Fibroblast of mammary gland (primary cell): ENCODE measurements at regions not wholly inside any gene's neighbourhood (a gene's known extent, or its start where the extent isn't known, plus 50 kb on each side); places are given as distances from the start of the nearest gene placed in this dataset.

ENCODE experiments used
- DNase-seq: peaks from one replicate; pipeline ENCODE4 v3.0.0-alpha.2; 2010; ENCODE audit warnings: low read depth
- H3K4me3 ChIP-seq: 2 replicates; pipeline ENCODE4 v1.5.1; 2011; ENCODE audit warnings: low read depth, mild to moderate bottlenecking, low read length, moderate library complexity; ENCODE audit not compliant: control insufficient read depth
- TF ChIP-seq, protein P1 (sequence below): conservative IDR thresholded peaks from 2 replicates; pipeline ENCODE4 v1.5.1; 2011; ENCODE audit warnings: low read depth, low read length, inconsistent platforms; ENCODE audit not compliant: control insufficient read depth, insufficient read depth

GRCh38 chr12:84634526-84634925, 278.1 kb downstream of the SLC6A15 start:
- no peak overlapping the region for H3K4me3 ChIP-seq
- no peak for DNase-seq
- TF ChIP-seq, protein P1, sequence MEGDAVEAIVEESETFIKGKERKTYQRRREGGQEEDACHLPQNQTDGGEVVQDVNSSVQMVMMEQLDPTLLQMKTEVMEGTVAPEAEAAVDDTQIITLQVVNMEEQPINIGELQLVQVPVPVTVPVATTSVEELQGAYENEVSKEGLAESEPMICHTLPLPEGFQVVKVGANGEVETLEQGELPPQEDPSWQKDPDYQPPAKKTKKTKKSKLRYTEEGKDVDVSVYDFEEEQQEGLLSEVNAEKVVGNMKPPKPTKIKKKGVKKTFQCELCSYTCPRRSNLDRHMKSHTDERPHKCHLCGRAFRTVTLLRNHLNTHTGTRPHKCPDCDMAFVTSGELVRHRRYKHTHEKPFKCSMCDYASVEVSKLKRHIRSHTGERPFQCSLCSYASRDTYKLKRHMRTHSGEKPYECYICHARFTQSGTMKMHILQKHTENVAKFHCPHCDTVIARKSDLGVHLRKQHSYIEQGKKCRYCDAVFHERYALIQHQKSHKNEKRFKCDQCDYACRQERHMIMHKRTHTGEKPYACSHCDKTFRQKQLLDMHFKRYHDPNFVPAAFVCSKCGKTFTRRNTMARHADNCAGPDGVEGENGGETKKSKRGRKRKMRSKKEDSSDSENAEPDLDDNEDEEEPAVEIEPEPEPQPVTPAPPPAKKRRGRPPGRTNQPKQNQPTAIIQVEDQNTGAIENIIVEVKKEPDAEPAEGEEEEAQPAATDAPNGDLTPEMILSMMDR = no peak

GRCh38 chr12:84632556-84632955, 280.0 kb downstream of the SLC6A15 start:
- TF ChIP-seq, protein P1 = no peak
- no peak overlapping the region for H3K4me3 ChIP-seq
- DNase-seq = no peak

DNA sequence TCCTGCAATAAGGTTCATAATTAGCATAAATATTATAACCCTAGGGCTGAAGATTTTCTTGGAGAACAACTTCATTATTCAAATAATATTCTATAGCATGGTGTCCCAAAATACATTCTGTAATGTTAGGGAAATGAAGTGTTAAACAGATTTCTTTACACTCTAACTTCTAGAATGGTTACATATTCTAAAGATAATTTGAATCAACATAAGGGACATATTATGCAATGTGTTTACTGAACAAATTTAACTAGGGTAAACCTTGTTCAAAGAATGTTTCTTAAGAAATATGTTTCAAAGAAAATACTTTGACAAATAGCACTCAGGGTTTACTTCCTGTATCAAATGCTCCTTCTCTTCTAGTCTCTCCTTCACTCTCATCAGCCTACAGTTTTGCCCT, 281.6 kb downstream of the SLC6A15 start:
- no peak for DNase-seq
- TF ChIP-seq, protein P1 = no peak
- H3K4me3 ChIP-seq = no peak overlapping the region

DNA sequence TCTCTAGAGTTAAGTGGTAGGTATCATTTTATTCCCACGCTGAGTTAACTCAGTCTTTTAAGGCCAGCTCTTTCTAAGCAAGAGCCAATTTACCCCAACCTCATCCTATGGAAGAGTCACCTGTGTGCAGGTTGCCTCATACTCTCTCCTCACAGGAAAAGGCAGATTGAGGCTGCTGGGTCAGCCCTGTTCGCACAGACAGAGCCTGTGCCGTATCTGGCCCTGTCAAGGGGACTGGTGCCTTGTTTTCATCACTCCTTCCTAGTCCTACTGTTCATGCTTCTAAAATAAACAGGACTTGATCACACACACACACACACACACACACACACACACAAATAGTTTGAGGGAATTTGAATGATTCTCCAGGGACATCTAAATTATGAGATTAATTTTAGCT, 285.0 kb downstream of the SLC6A15 start:
- no peak for DNase-seq
- no peak overlapping the region for H3K4me3 ChIP-seq
- TF ChIP-seq, protein P1 = no peak

DNA sequence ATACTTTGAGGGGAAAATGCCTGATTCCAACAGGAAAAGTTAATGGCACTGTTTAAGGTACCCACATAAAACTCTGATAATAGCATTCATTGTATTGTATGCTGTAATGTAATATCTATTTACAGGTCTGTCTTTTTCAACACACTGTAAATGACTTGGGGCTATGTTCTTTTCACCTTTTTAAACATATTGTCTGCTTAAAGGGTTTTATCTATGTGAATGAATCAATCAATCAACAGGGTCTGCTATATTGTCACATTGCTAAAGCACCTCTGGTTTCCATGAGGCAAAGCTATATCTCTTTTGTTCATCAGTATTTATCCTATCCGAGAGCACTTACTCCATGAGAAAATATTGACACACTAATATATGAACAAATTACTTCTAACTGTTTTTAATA, 288.0 kb downstream of the SLC6A15 start:
- TF ChIP-seq, protein P1 = no peak
- DNase-seq = no peak
- H3K4me3 ChIP-seq = no peak overlapping the region

- TF ChIP-seq, protein P1 = peak; percentile 35
- peak; percentile 10 for DNase-seq
- H3K4me3 ChIP-seq = no peak overlapping the region
Observed at GRCh38 chr12:84619053-84619571, 293.5 kb downstream of the SLC6A15 start.
